ENCODE measurements at regions not wholly inside any gene's neighbourhood (a gene's known extent, or its start where the extent isn't known, plus 50 kb on each side); places are given as distances from the start of the nearest gene placed in this dataset.

GRCh38 chr9:11892401-11892800 is 800.8 kb upstream of the TYRP1 start:
- TF ChIP-seq, protein P1, sequence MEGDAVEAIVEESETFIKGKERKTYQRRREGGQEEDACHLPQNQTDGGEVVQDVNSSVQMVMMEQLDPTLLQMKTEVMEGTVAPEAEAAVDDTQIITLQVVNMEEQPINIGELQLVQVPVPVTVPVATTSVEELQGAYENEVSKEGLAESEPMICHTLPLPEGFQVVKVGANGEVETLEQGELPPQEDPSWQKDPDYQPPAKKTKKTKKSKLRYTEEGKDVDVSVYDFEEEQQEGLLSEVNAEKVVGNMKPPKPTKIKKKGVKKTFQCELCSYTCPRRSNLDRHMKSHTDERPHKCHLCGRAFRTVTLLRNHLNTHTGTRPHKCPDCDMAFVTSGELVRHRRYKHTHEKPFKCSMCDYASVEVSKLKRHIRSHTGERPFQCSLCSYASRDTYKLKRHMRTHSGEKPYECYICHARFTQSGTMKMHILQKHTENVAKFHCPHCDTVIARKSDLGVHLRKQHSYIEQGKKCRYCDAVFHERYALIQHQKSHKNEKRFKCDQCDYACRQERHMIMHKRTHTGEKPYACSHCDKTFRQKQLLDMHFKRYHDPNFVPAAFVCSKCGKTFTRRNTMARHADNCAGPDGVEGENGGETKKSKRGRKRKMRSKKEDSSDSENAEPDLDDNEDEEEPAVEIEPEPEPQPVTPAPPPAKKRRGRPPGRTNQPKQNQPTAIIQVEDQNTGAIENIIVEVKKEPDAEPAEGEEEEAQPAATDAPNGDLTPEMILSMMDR (IDR thresholded peaks at IDR 0.05) = no peak
- TF ChIP-seq POLR2A (IDR thresholded peaks at IDR 0.05) (no peak), POLR2AphosphoS5 (IDR thresholded peaks at IDR 0.05) (no peak)

Data from transverse colon (tissue), 4 donors.